H1 (cell line): ENCODE measurements at regions not wholly inside any gene's neighbourhood (a gene's known extent, or its start where the extent isn't known, plus 50 kb on each side); places are given as distances from the start of the nearest gene placed in this dataset.

Experiments used
- CBX5 ChIP-seq: fragments of 300-800, 300-1000 bp; sonication (generic); IDR thresholded peaks from 2 replicates; pipeline ENCODE4 v1.7.1; 2016; ENCODE audit warnings: antibody characterized with exemption, low read length, low read depth
- CEBPB ChIP-seq: IDR thresholded peaks from 2 replicates; pipeline ENCODE4 v1.6.1; 2012; ENCODE audit warnings: low read depth, low read length
- HDAC2 ChIP-seq, 2 experiments: fragments of 300-600 bp in 1 of 2; sonication (generic) in 1 of 2; IDR thresholded peaks; 2 replicates each; pipeline ENCODE4 v1.6.1; 2011 to 2012; ENCODE audit warnings: low read depth in 2 of 2, low read length in 2 of 2, mild to moderate bottlenecking in 2 of 2, moderate library complexity in 2 of 2, borderline replicate concordance in 1 of 2, inconsistent platforms in 1 of 2
- JUND ChIP-seq: IDR thresholded peaks from 2 replicates; pipeline ENCODE4 v1.6.1; 2011; ENCODE audit warnings: mild to moderate bottlenecking, improper control_type of control experiment, low read length
- KDM5A ChIP-seq: fragments of 200-600 bp; IDR thresholded peaks from 2 replicates; pipeline ENCODE4 v1.7.1; 2012; ENCODE audit warnings: mild to moderate bottlenecking, low read length, inconsistent platforms, mixed read lengths
- POLR2A ChIP-seq, 2 experiments: IDR thresholded peaks; 1 replicate in 1 of 2; 2 replicates in 1 of 2; pipeline ENCODE4 v1.6.1; 2011; ENCODE audit warnings: low read depth in 2 of 2, low read length in 2 of 2, mild to moderate bottlenecking in 2 of 2; ENCODE audit errors: control extremely low read depth in 1 of 2
- SP1 ChIP-seq: IDR thresholded peaks from 2 replicates; pipeline ENCODE4 v1.6.1; 2011; ENCODE audit warnings: low read depth, low read length
- TCF12 ChIP-seq: IDR thresholded peaks from 2 replicates; pipeline ENCODE4 v1.6.1; 2011; ENCODE audit warnings: low read depth, mild to moderate bottlenecking, low read length
- TEAD4 ChIP-seq: IDR thresholded peaks from 2 replicates; pipeline ENCODE4 v1.6.1; 2012; ENCODE audit warnings: low read depth, low read length, inconsistent platforms, mixed read lengths
- YY1 ChIP-seq: IDR thresholded peaks from 2 replicates; pipeline ENCODE4 v1.6.1; 2011; ENCODE audit warnings: low read depth, mild to moderate bottlenecking, low read length
- TF ChIP-seq, protein P1 (sequence below), 3 experiments: IDR thresholded peaks; 1 replicate in 2 of 3; 2 replicates in 1 of 3; pipeline versions ENCODE4 v1.5.1 to v1.6.1; 2011; ENCODE audit warnings: low read length in 3 of 3, mild to moderate bottlenecking in 3 of 3, inconsistent platforms in 2 of 3, low read depth in 1 of 3, moderate library complexity in 1 of 3; ENCODE audit not compliant: insufficient read depth in 1 of 3; ENCODE audit errors: control extremely low read depth in 1 of 3
- TF ChIP-seq, protein P2 (sequence below): IDR thresholded peaks from 2 replicates; pipeline ENCODE4 v1.6.1; 2011; ENCODE audit warnings: low read length, improper control_type of control experiment

DNA sequence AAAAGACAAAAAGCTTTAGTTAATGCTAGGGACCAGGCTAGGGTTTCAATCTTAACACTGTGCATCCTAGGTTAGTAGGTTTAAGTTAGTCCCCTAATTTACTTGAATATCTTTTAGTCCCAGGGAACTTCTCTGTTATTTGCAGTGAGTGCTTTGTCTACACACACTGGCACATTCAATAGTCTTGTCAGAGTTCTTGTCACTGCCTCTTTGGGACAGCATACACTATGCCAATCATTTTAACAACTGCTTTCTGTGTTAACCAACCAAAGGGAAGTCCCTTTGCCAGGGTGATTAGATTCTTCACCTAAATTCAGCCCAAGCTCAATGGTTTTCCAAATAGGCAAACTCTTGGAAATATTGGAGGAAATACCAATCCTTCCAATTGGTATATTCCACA, 221.8 kb upstream of the IGFBP7 start:
- TF ChIP-seq TEAD4 (no peak), HDAC2 (IDR thresholded peaks at IDR 0.05; ENCODE audit: borderline replicate concordance in 1 of 2, low read depth in 2 of 2, low read length in 2 of 2) (no peak), POLR2A (IDR thresholded peaks at IDR 0.05; ENCODE audit: control extremely low read depth in 1 of 2, low read depth in 2 of 2, low read length in 2 of 2) (no peak), CBX5 (no peak), JUND (no peak), KDM5A (no peak), TCF12 (no peak), SP1 (no peak), YY1 (no peak), CEBPB (no peak)
- TF ChIP-seq, protein P1, sequence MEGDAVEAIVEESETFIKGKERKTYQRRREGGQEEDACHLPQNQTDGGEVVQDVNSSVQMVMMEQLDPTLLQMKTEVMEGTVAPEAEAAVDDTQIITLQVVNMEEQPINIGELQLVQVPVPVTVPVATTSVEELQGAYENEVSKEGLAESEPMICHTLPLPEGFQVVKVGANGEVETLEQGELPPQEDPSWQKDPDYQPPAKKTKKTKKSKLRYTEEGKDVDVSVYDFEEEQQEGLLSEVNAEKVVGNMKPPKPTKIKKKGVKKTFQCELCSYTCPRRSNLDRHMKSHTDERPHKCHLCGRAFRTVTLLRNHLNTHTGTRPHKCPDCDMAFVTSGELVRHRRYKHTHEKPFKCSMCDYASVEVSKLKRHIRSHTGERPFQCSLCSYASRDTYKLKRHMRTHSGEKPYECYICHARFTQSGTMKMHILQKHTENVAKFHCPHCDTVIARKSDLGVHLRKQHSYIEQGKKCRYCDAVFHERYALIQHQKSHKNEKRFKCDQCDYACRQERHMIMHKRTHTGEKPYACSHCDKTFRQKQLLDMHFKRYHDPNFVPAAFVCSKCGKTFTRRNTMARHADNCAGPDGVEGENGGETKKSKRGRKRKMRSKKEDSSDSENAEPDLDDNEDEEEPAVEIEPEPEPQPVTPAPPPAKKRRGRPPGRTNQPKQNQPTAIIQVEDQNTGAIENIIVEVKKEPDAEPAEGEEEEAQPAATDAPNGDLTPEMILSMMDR (IDR thresholded peaks at IDR 0.05; ENCODE audit: control extremely low read depth in 1 of 3, insufficient read depth in 1 of 3, low read depth in 1 of 3, low read length in 3 of 3): no peak
- TF ChIP-seq, protein P2, sequence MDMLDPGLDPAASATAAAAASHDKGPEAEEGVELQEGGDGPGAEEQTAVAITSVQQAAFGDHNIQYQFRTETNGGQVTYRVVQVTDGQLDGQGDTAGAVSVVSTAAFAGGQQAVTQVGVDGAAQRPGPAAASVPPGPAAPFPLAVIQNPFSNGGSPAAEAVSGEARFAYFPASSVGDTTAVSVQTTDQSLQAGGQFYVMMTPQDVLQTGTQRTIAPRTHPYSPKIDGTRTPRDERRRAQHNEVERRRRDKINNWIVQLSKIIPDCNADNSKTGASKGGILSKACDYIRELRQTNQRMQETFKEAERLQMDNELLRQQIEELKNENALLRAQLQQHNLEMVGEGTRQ: no peak
